ENCODE measurements at regions not wholly inside any gene's neighbourhood (a gene's known extent, or its start where the extent isn't known, plus 50 kb on each side); places are given as distances from the start of the nearest gene placed in this dataset.

DNA sequence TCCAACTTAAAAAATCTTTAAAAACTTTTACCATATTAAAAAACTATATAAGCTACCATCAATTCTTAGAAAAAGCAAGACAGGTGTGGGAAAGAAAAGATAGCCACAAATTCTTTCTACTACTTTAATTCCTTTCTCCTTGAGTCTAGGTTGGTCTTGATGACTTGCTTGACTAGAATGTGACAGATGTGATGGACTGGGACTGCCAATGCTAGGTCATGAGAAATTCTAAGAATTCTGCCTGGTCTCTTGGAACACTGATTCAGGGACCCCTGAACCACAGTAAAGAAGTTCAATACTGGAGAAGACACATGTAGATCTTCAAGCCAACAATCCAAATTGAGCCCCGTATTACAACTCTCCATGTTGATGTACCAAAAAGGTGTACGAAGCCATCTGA lies 326.6 kb upstream of the B3GALT2 start:
- DNase-seq, result no peak

DNA sequence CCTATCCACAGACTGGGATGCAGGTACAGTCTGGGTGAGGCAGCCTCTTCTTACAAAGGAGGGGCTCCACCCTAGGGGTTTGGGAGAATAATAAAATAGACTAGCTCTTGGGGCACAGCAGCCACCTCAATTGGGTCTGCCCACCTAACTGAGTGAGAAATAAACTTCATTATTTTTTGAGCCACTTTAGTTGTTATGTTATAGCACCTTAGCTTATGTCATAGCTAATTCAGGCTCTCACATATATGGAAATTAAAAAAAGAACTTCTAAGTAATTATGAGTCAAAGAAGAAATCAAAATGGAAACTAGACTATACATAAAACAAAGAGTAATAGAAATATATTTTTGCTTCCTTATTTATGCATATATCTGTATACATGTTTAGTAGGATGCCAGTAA lies 318.5 kb upstream of the B3GALT2 start:
- no peak for DNase-seq

DNA sequence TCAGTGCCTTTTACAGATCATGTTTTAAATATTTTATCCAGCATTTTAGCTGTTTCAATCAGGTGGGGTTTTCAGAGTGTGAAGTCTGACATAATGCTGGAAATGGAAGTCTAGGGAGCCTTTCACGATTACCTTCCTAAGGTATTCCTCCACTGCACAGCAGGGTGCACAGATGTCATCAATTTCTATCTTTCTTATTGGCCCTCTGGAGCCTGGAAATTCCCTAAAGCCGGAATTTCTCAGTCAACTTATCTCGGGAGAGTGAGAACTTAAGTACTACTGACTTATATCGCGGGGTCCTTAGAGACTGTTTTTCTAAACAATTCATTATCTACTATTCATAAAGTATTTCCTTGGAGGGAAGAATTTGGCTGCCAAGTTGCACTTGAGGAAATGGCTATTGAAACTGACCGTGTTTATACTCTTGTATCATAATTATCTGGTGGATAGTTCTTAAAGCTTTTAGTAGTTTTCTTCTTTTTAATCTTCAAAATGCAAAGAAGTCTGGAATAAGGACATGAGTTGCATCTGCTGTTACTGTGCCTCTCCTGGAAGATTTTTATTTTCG lies 311.8 kb upstream of the B3GALT2 start:
- DNase-seq, result no peak

DNA sequence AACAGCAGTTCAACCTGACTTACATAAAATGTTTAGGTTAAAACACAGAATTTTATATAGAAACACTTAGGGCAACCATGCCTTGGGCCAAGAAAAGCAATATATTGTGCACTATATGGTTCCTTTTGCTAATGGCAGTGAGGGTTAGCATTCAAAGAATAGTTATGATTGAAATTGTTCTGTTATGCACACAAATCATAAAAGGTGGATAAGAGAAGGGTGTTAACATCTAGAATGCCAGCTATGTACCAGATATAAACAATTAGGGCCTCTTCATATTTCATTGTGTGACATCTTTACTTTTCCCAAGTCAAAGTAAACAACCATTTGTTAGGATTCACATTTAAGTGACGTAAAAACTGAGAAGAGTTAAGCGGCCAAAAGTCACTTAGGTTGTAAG lies 308.0 kb upstream of the B3GALT2 start:
- DNase-seq, result no peak

DNA sequence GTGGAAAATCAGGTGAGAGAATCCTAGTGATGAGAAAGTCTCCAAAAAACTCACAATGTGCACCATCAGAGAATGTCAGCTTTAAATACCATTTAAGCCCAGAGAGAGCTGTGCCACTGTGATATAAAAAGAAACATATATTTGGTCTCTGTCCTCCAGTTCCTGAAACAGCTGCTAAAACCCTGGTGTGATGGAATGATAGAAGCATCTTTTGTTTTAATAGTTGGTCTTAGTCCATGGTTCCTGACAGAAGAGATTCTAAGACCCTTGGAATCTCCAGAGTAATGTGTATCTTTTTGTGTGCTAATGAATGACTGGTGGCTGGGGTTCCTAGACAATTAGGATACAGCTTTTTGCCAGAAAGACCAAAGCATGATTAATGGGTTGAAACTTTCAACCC lies 302.8 kb upstream of the B3GALT2 start:
- no peak for DNase-seq

DNA sequence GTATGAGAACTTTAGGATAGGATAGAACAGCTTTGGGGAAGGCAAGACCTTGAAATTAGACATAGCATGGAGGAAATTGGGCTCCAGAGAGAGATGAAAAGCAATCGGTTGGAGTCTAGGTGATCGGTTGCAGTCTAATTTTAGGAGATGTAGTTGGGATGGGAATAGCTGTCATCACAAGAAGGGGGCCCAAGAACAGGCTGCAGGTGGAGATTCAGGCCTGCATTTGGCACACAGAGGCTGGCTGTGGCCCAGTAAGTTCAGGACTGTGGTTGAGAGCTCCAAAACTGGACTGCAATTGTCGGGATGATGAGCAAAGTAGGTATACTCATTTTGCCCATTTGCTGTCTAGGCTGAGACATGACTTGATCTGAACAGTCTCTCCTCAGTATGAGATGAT lies 301.3 kb upstream of the B3GALT2 start:
- no peak for DNase-seq

DNA sequence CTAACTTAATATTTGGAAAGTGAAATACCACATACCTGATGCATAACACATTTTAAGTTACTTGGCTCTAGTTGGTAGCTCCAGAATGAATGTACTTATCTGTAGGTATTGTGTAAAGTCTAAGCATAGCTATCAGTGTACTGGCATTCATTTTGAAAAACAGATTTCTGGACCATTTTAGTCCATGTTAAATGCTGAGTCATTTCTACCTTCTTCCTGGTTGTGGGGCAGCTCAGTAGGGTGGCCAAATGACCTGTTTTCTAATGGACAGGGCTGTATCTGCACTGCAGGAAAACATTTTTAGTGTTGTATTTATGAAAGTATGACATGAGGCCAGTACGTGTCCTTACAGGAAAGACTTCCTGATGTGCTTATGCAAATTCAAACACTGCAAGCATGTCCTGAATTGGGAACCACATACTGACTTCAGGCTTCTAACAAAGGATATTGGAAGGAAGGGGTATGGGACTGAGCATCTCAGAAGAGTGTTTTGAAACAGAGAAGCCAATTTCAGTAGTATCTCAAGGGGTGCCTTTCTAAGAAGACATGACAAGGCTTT lies 300.3 kb upstream of the B3GALT2 start:
- DNase-seq, result no peak

DNA sequence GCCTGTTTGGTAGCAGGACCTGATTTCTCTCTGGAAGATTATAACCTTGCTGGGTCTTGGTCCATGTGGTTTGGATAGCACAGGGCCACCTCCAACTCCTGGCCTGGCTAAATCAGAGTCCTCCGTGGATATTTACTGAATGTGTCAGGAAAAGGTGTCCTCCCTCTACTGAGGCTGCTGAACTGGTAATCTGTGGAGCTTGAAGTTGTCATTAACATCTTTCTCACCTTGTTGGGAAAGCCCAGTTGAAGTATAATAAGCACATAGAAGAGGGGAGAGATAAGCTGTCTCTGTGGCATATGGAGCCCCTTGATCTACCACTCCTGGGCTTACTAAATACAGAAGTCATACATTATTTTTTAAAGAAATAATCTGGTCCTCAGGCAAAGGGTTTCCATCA lies 294.3 kb upstream of the B3GALT2 start:
- no peak for DNase-seq

DNA sequence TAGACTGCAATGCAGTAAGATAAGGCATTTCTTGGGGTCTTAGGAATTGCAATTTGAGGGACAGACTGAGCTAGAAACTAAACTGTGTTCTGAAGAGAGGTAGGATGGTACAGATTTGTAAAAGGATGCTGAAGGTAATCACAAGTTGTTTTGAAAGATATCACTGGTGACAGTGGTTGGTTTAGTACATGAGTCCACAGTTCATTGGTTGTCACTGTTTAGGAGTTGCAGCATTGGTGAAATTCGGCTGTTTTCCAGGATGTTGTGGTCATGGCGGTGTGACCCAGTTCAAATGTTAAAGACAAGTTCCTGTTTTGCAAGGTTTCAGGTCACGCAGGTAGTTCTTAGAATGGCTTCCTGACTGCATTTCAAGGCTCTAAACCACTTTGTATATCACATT lies 292.8 kb upstream of the B3GALT2 start:
- no peak for DNase-seq

DNA sequence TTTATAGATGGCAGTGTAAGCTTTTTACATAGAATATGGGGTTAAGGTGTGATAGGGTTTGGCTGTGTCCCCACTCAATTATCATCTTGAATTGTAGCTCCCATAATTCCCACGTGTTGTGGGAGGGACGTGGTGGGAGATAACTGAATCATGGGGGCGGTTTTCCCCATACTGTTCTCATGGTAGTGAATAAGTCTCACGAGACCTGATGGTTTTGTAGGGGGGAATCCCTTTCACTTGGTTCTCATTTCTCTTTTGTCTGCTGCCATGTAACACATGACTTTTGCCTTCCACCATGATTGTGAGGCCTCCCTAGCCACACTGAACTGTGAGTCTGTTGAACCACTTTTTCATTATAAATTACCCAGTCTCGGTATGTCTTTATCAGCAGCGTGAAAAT lies 290.3 kb upstream of the B3GALT2 start:
- DNase-seq, result no peak

DNA sequence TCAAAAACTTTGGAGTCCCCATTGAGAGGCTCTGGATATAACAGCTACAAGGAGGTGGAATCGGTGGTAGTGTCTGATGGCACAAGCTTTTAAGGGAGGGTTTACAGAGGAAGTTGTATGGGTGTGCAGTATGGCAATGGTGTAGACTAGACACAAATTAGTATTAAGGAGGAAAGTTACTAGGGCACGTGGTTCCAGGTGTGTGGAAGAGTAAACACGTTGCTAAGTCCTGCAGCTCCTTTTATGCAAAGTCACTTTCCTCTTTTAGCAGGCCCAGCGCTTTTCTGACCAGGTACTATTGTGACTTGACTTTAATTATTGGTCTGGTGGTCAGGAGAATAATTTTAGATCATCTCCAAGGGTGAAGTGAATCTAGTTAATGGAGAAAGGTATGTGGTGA lies 287.5 kb upstream of the B3GALT2 start:
- no peak for DNase-seq

DNA sequence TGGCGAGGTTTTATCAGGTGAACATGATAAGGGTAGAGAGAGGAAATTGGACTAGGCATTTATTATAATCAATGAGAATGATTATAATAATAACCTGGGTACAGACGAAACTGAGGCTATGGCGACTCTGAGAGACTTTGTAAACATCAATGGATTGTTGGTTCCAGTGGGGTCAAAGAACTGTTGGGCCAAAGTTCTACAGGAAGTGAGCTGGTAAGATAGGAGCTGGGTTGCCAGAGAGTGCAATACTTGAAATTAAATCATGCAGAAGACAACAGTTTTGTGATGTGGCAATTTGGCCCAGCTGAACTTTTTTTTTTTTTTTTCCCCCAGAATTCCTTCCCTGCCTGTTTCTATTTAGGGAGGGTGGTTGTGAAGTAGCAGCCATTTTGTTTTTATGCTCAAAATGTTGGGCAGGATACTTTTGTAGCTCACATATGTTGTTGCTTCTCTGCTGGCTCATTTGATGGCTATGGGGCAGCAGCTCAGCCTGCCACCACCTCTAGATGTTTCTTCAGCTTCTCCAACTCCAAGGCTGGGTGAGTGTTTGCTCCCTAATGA lies 286.5 kb upstream of the B3GALT2 start:
- no peak for DNase-seq

DNA sequence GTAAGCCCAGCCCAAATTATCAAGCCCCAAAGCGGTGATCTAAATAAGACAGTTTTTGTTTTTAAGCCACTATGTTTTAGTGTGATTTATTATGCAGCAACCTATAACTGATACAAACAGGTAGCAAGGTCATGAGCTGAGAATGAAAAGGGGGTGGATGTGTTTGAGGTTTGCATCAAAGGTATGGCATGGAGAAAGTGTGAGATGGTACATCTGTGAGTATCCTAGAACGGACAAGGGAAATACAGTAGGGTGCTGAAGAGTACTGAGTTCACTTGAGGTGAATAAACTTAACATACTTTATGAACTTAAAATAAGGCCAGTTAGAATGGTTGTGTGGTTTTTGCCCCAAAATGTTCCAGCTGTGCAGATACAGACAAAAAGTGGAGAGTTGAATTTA lies 286.0 kb upstream of the B3GALT2 start:
- no peak for DNase-seq

DNA sequence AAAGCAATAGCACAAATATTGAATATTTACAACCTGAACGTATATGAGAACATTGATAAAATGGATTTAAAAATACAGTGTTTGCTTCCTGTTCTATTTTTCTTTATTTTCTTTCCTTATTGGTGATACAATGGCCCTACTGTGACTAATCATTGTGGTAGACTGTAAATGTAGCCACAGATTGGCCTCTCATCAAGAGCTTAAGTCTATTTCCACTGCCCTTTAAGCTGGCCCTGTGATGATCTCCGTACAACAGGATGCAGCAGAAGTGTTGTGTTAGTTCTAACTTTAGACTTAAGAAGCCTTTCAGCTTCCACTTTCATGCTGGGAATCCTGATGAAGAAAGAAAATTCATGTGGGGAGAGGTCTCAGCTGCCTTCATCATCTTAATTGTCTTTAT lies 285.6 kb upstream of the B3GALT2 start:
- DNase-seq, result no peak

DNA sequence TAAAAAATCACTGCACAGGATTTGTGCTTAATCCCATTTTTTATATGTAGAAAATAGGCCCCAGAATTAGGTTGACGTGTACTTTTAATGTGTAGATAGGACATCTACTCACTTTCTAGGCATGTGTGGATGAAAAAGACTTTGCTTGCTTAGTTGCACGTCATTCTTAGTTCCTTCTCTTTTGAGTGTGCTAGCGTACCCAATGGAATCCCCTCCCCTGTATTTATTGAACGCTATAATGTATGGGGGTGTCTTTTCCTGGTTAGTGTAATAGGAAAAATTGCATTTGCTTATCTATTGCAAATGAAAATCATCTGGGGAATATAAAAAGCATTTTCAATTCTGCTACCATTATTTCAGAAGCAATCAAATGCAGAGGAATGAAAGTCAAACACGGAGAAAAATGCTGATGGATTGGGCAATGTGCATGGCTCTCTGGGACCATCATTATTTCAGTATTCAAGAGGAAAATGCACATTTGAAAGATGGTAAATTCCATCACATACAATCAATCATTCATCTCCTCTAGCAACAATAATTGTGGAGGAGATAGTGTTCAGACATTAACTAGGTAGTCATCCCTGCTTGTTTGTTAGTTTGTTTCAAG lies 277.0 kb upstream of the B3GALT2 start:
- no peak for DNase-seq

DNA sequence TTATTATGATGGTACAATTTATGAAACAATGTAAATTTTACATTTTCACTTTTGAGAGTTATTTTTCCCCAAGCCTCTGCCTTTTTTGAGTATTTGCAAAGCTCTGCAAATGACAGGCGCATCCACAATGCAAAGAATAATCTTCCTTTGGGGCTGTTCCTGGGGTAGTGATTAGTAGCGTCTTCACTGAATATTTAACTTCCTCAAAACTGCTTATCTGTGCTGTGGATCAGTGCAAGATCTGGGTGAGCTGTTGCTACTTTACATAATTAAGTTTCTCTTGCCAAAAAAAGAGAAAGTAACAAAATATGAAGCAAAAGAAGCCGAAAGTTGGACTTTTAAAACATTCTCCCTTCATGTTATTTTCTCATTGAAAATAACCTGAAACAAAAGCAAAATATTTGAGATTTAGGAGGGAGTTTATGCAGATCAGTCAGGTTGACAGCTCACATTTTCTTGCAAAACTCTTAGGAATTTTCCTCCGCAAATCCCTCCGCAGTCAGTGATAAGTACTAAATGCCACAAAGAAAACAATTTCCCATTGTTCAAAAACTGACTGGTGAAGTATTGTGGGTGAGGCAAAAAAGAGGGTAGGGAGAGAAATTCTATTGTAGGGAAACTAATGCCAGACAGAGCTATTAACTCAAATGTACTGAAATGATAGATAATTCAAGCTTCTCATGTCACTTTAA lies 276.4 kb upstream of the B3GALT2 start:
- peak; percentile 8 for DNase-seq

DNA sequence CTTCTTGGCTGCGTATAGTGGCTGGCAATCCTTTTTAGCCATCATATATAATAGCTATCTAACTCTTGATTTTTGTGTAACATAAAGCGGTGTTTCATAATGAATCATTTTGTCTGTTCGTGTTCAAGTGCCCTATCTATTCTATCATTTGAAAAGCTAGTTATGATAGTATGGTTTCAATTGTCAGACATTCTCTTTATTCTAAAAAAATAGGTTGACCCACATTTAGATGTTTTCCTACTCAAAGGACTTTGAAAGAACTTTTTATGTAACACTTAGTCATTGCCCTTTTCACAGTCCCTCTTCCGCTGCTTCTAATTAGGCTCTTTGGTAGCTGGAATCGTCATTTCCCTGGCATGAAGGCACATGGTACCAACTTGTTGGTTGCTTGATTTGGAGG lies 272.2 kb upstream of the B3GALT2 start:
- DNase-seq, result no peak

DNA sequence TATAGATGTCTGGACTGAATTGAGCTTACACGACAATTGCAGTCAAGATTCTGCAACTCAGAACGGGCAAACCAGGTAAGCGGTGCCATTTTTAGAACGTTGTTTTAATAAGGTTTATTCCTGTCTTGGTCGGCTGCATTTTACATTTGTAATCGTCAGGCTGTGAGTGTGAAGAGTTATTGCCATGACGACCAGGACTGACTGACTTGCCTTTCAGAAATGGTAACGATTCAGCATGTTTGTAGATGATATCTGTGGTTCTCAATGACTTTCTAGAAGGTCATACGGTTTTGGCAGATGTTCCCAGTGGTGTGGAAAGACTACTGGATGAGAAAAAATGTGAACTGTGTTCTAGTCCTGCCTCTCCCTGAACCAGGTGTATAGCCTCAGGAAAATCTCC lies 271.3 kb upstream of the B3GALT2 start:
- peak; percentile 69 for DNase-seq

DNA sequence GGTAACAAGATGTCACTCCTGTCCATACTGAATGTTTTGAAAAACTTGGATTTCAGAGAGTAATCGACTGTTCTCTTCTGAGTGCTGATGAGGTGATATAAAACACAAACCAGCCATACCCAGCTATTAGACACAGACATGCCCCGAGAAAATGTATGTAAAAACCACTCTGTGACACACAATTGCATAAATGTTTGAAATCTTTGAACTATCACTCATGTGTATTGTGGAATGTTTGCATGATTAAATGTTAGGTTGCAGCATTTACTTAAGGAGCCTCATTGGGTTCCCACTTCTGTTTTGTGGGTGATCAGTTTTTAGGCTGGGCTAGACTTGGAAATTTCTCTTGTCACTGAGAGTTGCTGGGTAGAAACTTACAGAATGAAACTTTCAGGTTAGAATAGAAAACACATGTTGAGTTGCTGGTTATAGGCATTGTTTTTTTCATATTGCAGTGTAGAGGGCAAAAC lies 270.4 kb upstream of the B3GALT2 start:
- DNase-seq, result no peak

DNA sequence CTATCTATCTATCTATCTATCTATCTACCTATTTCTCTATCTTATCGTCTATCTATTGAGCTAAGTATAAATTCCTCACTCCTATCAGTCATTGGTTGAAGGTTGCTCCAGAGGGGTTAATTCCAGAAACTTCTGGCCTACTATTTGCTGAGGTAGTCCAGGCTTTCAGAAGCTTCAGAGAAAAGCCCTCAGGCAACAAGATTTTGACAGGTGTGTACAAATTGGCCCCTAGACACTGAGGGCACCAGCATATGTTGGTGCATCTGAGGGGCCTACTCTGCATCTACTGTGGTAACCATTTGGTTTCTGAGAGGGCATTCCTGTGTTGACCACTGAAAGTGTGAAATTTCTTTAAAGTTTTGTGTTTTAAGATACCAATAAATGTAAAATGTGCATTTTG lies 265.2 kb upstream of the B3GALT2 start:
- no peak for DNase-seq

DNA sequence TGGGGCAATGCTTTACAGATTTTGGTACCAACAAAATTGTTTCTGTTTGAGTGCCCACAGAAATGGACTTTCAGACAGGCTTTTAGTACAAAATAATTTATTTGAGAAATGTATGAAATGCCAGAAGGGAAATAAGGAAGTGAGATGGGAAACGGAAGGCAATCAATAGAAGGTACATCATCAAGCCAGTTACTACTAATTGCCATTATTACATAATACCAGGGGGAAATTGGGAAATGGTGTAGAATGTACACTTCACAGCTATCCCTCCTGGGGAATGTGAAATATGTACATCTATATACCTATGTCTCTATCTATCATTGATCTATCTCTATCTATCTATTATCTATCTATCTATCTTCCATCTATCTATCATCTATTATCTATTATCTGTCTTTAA lies 264.6 kb upstream of the B3GALT2 start:
- no peak for DNase-seq

DNA sequence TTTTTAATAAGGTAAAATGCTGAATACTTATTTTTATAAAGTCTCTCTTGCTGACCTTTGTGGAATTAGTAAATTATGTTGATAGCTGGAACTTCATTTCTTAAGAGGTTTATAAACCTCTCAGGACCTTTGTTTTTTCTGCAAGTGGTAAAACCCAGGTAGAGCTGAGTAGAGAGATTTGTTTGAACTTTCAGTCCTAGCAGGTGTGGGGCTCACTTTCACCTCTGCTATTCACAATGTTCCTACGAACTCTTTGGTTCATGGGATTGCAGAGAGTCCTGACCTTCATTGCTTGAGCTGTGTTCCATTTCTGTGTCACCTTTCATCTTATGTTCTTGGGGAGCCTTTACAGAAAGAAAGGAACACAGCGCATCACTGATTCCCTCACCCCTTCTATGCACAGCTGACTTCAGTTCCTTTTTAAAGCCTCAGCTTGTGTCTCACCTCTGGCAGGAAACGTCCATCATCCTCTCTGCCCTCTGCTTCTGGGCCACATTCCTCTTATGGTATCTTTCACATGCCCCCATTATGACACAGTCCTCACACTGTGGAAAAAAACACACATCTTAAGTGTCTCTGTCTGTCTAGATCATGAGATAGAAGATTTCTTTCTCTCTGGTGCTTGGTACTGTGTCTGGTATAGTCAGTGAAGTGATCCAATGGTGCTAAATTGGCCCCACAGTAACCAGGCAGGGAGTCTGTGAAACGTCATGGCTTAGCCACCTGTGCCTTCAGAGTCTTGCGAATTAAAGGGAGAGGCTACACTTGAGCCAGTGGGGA lies 262.5 kb upstream of the B3GALT2 start:
- peak; percentile 6 for DNase-seq

DNA sequence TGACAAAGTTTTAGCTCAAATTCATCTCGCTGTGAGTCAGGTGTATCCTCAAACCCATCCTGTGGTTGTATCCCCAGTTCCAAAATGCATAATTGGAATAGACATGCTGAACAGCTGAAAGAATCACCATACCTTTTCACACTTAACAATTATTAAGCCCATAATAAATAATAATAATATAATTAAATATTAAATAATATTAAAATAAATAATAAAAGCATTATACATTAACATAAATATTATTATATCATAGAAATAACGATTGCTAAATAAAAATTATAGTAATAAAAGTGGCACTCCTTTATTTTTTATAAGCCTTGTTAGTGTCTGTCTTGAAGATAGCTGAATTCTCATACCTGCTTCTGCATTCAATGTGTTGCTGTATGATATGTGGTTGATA lies 257.5 kb upstream of the B3GALT2 start:
- no peak for DNase-seq
